ENCODE measurements at regions not wholly inside any gene's neighbourhood (a gene's known extent, or its start where the extent isn't known, plus 50 kb on each side); places are given as distances from the start of the nearest gene placed in this dataset.

GRCh38 chr2:215657844-215658243, 222.0 kb upstream of the FN1 start:
- TF ChIP-seq CTCF (IDR thresholded peaks at IDR 0.05; ENCODE audit: extremely low read depth, low read depth, low read length), result no peak

DNA sequence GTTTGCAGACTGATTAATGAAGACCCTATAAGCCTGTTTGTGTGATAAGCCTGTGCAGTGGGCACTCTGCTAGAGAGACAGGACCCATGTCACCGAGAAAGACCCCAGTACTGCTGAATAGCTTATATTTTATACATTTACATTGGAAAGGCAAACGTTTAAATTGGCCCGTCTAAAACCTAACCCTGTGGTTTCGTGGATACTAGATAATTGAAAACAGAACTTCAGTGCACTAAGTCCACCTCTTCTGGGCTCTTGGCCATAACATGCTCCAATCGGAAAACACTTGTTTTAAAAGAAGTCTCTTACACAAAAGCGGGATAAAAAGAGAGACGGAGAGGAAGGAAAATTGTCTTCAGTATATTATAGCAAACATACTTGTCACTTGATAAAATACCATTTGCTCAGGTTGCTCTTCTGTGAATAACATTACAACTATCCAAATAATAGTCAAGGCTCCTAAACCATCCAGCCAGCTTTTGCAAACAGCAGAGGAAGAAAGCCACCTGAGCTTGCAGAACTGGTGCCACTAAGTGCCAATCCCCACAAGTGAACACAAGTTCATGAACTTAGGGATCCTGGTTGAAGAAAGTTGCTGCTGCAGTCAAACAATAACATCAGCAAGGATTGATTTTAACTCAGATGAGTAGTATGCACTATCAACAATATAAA, 218.4 kb upstream of the FN1 start:
- no peak for DNase-seq (ENCODE audit: insufficient read length, low spot score, missing footprints)
- TF ChIP-seq CTCF (IDR thresholded peaks at IDR 0.05; ENCODE audit: extremely low read depth, low read depth, low read length), result no peak
- Histone ChIP-seq H3K4me1 (ENCODE audit: insufficient read depth, low read length) (peaks cover 55% of the 10 kb centered on the region), H3K27me3 (ENCODE audit: insufficient read depth, low read length) (no peaks in the 10 kb centered on the region), H3K27ac (ENCODE audit: low read depth, low read length) (peak overlapping the region; percentile 80), H4K20me1 (ENCODE audit: insufficient read depth, low read length) (no peaks in the 10 kb centered on the region), H2AFZ (ENCODE audit: low read length) (no peak overlapping the region), H3K4me3 (ENCODE audit: insufficient read depth, low read length) (no peak overlapping the region), H3K4me2 (ENCODE audit: insufficient read depth, low read length) (peak overlapping the region; percentile 51), H3K79me2 (ENCODE audit: insufficient read depth, low read length) (no peaks in the 10 kb centered on the region), H3K36me3 (ENCODE audit: insufficient read depth, low read length) (no peaks in the 10 kb centered on the region), H3K9me3 (ENCODE audit: low read depth, low read length) (no peaks in the 10 kb centered on the region)

More at GRCh38 chr2:215657844-215658243, 222.0 kb upstream of the FN1 start:
- Histone ChIP-seq H3K4me3 (ENCODE audit: insufficient read depth, low read length) (no peak overlapping the region), H3K79me2 (ENCODE audit: insufficient read depth, low read length) (peaks cover 5% of the 10 kb centered on the region), H3K27me3 (ENCODE audit: insufficient read depth, low read length) (no peaks in the 10 kb centered on the region), H3K9me3 (ENCODE audit: low read depth, low read length) (no peaks in the 10 kb centered on the region), H2AFZ (ENCODE audit: low read length) (no peak overlapping the region), H4K20me1 (ENCODE audit: insufficient read depth, low read length) (no peaks in the 10 kb centered on the region), H3K36me3 (ENCODE audit: insufficient read depth, low read length) (no peaks in the 10 kb centered on the region), H3K4me2 (ENCODE audit: insufficient read depth, low read length) (peak overlapping the region; percentile 23), H3K27ac (ENCODE audit: low read depth, low read length) (peak overlapping the region; percentile 91), H3K4me1 (ENCODE audit: insufficient read depth, low read length) (peaks cover 55% of the 10 kb centered on the region)
- DNase-seq (ENCODE audit: insufficient read length, low spot score, missing footprints), result peak; percentile 58

GRCh38 chr2:215653344-215654030, 217.6 kb upstream of the FN1 start:
- H3K4me1 ChIP-seq (ENCODE audit: insufficient read depth, low read length), result peaks cover 48% of the 10 kb centered on the region
- H4K20me1 ChIP-seq (ENCODE audit: insufficient read depth, low read length), result no peaks in the 10 kb centered on the region
- H3K4me2 ChIP-seq (ENCODE audit: insufficient read depth, low read length), result peak overlapping the region; percentile 51
- H3K36me3 ChIP-seq (ENCODE audit: insufficient read depth, low read length), result no peaks in the 10 kb centered on the region
- H3K27ac ChIP-seq (ENCODE audit: low read depth, low read length), result peak overlapping the region; percentile 80
- H3K9me3 ChIP-seq (ENCODE audit: low read depth, low read length), result no peaks in the 10 kb centered on the region
- no peaks in the 10 kb centered on the region for H3K27me3 ChIP-seq (ENCODE audit: insufficient read depth, low read length)
- no peaks in the 10 kb centered on the region for H3K79me2 ChIP-seq (ENCODE audit: insufficient read depth, low read length)
- H2AFZ ChIP-seq (ENCODE audit: low read length), result no peak overlapping the region
- DNase-seq (ENCODE audit: insufficient read length, low spot score, missing footprints), result no peak
- H3K4me3 ChIP-seq (ENCODE audit: insufficient read depth, low read length), result no peak overlapping the region
- no peak for TF ChIP-seq CTCF (IDR thresholded peaks at IDR 0.05; ENCODE audit: extremely low read depth, low read depth, low read length)

DNA sequence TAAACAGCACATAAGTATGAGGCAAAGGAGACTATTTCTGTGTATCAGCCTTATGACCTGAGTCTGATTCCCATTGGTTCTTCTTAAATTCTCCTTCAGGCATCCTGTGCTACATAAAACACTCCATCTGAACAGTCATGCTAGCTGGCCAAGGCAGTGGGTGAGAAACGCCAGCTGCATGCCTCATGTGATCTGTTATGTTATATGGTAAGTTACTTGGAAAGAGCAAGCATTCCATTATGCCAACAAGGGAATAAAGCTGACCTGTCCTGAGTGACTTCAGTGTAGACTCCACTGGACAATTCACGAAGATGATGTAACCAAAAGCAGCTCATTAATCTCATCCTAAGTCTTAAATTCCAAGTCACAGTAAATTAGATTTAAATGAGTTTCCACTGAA, 216.5 kb upstream of the FN1 start:
- no peaks in the 10 kb centered on the region for H3K27me3 ChIP-seq (ENCODE audit: insufficient read depth, low read length)
- H3K4me1 ChIP-seq (ENCODE audit: insufficient read depth, low read length), result peaks cover 37% of the 10 kb centered on the region
- H3K9me3 ChIP-seq (ENCODE audit: low read depth, low read length), result no peaks in the 10 kb centered on the region
- no peak overlapping the region for H2AFZ ChIP-seq (ENCODE audit: low read length)
- H3K79me2 ChIP-seq (ENCODE audit: insufficient read depth, low read length), result no peaks in the 10 kb centered on the region
- peak overlapping the region; percentile 80 for H3K27ac ChIP-seq (ENCODE audit: low read depth, low read length)
- DNase-seq (ENCODE audit: insufficient read length, low spot score, missing footprints), result peak; percentile 87
- H4K20me1 ChIP-seq (ENCODE audit: insufficient read depth, low read length), result no peaks in the 10 kb centered on the region
- TF ChIP-seq CTCF (IDR thresholded peaks at IDR 0.05; ENCODE audit: extremely low read depth, low read depth, low read length), result no peak
- no peak overlapping the region for H3K4me3 ChIP-seq (ENCODE audit: insufficient read depth, low read length)
- H3K36me3 ChIP-seq (ENCODE audit: insufficient read depth, low read length), result no peaks in the 10 kb centered on the region
- no peak overlapping the region for H3K4me2 ChIP-seq (ENCODE audit: insufficient read depth, low read length)

Measured in osteoblast (primary cell).